OCI-LY1 (cell line): ENCODE measurements at regions not wholly inside any gene's neighbourhood (a gene's known extent, or its start where the extent isn't known, plus 50 kb on each side); places are given as distances from the start of the nearest gene placed in this dataset.

Experiments used
- CTCF ChIP-seq: fragments of 200-600 bp; sonication (generic), shearing (Covaris generic); IDR thresholded peaks from 2 replicates; pipeline ENCODE4 v1.5.1; 2017; ENCODE audit warnings: mild to moderate bottlenecking, antibody characterized with exemption, low read length, moderate library complexity, mixed read lengths
- EZH2 ChIP-seq: fragments of 200-600 bp; sonication (generic), shearing (Covaris generic); IDR thresholded peaks from 2 replicates; pipeline ENCODE4 v1.8.0; 2017; ENCODE audit warnings: borderline replicate concordance, mixed run types, mild to moderate bottlenecking, antibody characterized with exemption, low read length, moderate library complexity, mixed read lengths

GRCh38 chr3:84634668-84635067 is 324.1 kb upstream of the CADM2 start:
- TF ChIP-seq CTCF (no peak), EZH2 (no peak)
